HG03135 (cell line): ENCODE measurements at regions not wholly inside any gene's neighbourhood (a gene's known extent, or its start where the extent isn't known, plus 50 kb on each side); places are given as distances from the start of the nearest gene placed in this dataset.
"Not testable (repeated sequence)": the region's sequence is repeated elsewhere in the genome, so short reads cannot be mapped to it uniquely, and the experiment has no call there.

Source experiments
- ATAC-seq: cut with Tn5 transposase; IDR thresholded peaks from one replicate; pipeline ENCODE4 v1.9.1; 2021; ENCODE audit warnings: mild to moderate bottlenecking, moderate library complexity; ENCODE audit not compliant: unreplicated experiment

DNA sequence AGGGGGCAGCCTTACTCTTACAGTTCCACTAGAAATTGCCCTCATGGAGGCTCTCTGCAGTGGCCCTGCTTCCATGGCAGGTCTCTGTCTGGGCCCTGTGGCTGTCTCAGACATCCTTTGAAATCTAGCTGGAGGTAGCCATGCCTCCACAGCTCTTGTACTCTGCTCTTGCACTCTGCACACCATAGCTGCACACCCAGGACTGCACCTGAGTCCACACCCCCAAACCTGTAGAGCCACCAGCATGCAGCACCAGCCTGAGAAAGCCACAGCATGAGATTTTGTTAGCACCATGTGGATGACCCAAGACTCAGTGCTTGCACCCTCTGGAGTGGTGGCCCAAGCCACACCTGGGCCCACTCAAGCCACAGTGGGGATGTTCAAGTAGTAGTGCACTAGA is 376.2 kb upstream of the RND3 start:
- ATAC-seq, result no peak

DNA sequence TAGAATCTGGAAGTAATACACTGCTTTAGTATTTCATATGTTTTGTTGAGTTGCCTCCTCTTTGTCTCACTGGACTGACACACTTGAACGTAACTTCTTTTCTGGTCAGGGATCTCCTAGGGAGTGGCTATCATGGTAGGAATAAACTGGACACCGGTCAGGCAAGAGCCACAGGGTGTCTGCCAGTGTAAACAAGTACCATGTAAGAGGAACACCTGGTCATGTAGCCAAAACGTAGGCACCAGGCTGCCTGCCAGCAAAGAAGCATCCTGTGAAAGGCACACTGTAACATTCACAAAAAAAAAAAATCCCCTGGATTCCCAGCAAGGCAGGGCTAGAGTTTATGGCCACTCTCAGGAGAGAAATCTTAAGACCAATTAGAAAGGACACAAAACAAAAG is 372.8 kb upstream of the RND3 start:
- ATAC-seq, result no peak

DNA sequence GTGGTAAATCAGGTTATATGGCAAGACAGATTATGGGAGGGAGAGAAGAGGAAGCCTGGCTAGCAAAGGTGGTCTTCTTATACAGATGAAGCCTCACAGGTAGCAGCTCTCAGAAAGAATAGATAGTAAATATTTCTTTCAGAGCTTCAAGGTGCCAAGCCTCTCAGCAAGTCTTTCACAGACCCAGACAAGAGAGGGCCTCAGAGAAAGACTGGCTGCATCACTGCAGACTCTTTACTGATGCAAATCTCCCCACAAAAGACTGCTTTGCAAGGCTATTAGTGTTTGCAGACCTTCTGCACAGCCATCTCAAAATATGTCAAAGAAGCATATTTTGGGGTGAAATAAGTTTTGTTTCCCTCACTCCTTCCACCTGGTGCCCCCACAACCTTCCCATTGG is 372.4 kb upstream of the RND3 start:
- no peak for ATAC-seq

DNA sequence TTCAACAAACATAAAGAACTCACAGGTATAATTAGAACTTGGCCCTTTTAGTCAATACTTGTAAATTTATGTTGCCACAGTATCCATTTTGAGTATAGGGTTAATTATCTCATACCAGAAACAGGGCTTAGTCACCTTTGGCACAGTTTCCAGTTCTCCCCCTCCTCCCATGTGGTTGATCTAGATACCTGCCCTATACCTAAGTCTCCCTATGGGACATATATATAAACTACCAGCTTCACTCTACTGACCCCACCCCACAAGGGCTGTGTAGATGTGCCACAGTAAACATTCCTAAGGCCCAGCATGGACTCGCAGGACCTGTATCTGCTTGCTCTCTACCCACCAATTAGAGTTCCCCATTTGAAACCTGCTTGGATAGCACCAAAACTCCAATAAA is 371.7 kb upstream of the RND3 start:
- ATAC-seq, result no peak

DNA sequence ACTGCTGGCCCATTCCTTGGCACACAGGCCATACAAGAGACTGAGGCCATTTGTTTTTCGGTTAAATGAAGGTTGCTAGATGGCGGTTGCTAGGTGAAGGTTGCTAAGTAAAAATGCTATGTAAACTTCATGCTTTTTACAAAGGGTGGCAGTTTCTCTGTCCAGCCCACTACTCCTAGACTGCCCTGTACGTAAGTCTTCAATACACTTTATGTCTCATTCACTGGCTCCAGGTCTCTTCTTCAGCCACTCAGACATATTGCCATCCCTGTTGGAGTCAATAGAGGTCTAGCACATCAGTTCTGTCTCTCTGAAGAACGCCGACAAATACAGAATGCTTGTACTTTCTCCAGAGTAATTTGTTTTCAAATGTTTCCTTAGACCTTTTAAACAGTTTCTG is 370.9 kb upstream of the RND3 start:
- ATAC-seq, result no peak

DNA sequence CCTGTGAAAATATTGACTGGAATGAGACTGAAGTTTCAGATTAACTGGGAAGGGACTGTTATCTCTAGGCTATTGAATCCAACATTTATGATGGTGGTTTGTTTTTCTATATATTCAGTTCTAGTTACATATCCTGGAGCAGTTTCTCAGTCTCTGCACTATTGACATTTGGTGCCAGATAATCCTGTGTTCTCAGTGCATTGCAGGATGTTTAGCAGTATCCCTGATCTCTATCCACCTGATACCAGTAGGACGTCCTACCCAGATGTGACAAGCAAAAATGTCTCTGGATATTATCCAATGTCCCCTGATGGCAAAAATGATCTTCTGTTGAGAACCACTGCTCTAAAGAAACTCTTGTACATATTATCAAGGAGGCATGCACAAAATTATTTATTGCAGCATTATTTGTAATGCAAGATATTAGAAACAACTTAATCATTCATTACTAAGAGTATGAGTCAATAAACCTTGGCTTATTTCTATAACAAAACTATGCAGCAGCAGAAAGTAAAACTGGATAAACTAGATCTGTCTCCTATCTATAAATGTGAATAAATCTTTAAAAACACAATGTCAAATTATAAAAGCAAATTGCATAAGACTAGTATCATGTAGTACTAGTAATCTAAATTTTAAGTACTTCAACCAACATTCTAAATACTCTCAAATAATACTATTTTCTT is 369.3 kb upstream of the RND3 start:
- ATAC-seq, result no peak

DNA sequence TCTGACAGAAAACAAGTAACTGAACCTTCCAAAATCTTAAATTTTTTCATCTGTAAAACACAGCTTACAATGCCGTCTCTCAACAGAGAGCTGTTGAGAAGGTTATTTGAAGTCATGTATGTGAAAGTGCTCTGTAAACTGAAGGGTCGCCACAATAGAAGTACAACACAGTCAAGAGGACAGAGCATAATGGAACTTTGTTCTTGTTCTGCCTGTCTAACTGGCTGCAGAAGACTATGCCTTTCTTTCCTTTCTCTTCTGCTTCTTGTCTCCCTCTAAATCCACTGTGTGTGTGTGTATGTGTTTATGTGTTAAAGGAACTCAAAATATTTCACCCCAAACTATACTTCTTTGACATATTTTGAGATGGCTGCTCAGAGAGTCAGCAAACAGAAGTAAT is 365.8 kb upstream of the RND3 start:
- no peak for ATAC-seq

DNA sequence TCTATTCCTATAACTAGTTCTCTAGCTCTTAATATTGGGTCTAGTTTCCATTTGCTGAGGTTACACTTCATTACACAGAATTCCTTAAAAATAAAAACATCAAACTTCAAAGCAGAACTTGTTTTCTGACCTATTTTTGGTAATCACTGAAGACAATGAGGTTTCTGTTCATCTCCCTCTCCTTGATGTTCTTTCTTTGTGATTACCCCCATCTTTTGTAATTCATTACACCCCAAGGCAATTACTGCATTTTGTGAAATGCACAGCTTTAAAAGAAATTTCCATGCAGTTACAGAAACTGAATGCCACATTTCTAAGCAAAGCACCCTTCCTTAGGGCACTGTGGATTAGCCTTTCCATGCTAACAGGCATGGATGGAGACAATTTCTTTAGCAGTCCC is 363.2 kb upstream of the RND3 start:
- no peak for ATAC-seq

DNA sequence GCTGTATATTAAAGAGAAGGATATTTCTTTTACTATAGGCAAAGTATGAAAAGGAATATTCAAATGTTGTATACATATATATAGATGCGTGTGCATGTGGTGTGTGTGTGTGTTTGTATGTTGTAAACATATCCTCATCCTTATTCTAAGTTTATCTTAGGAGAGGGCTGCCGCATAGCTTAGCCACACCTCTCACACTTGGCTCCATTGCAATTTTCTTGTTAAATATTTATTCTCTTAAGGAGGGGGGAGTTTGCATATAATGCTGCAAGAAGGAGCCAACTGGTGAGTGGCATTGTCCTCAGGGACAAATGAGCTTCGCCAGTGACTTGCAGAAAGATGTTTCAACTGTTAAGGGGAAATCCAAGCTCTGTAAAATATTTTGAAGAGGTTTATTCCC is 360.1 kb upstream of the RND3 start:
- ATAC-seq, result no peak

DNA sequence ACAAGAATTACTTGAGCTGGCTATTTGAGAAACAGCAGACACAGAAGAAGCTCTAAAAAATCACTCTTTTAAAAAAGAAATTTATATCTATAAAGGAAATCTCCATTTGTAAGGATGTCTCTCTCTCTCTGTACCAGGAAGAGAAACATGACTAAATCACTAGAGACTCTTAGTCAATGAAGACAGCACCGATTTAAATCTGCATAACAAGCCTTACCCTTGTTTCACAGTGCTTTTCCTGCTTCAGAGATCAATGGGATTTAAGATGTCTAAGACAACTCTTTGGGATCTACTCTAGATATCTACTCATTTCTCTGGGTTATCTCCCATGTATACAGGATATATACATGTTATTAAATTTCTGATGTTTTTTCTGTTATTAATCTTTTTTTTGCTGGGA is 359.2 kb upstream of the RND3 start:
- ATAC-seq, result no peak

DNA sequence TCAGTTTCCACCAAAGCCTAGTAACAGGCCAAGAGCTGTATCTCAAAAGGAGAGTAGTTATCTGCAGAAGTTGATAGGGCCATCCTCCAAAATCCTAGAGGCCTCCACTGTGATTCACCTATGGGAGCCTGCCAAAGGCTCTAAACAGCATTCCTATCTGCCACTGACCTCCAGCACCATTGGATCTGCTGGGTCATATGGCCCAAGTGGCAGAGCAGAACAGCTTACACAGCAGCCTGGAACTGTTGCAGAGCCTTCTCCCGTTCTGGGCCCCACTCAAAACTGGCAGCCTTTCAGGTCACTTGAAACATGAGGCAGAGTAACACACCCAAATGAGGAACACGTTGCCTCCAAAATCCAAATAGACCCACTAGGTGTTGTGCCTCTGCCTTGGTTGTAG is 345.2 kb upstream of the RND3 start:
- no peak for ATAC-seq

DNA sequence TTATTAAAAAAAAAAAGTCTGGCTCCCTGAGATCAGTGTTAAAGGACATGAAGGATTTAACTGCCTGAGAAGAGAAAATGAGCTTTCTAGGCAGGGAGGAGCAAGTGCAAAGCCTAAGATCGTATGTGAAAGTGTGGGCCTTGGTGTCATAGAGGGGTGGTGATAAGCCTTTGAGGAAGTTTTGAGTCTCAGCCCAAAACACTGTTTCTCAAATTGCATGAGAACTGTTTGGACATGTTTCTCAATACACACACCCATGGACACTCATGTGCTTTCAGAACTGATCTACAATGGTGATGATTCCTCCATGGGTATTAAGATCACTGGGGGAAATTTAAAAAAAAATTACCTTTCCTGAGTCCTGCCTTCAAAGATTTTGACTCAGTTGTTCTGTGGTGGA is 336.7 kb upstream of the RND3 start:
- ATAC-seq, result no peak

DNA sequence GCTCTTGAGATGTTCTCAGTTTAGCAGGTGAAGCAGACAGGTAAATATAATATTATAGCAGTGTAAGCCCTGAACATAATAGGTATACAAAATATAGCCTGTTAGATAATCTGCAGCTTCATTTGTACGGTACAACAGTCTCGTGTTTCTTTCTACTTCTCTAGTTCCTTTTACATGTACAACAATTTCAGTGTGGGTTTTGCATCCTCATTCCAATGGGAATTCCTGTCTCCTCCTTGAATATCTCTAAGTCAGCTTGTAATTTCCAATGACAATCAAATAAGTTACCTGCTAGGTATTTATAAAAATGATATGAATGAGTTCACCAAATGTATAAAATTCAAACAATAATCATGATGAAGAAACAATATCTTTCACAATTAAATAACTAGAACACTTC is 330.0 kb upstream of the RND3 start:
- no peak for ATAC-seq

DNA sequence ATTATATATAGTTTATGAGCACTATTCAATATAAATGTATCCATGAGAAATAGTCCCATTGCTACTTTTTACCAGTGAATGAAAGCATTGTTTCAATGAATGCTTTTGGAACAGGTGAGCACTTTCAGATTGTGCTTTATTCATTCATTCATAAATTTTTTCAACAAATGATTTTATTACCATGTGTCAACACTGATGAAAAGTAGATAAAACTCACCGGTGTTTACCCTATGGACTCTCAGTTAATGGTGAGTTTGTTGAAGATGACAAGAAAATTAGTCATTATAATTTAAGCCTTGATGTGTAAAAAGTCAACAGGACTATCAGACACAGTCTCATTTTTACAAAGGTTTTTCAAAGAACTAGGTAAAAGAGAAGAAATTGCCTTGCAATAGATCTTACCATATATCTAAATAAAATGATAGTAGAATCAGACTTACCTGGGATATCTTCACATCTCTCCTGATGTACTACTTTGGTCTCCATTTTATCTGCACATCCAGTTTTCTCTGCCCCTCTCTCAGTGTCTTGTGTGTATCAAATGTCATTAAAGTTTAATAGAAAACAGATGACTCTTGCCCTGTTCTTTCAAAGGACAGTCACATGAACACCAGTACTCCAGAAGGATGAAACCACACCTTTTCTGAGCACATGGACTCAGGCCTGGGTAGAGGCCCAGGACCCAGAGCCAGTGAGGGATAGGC is 325.3 kb upstream of the RND3 start:
- ATAC-seq, result no peak

DNA sequence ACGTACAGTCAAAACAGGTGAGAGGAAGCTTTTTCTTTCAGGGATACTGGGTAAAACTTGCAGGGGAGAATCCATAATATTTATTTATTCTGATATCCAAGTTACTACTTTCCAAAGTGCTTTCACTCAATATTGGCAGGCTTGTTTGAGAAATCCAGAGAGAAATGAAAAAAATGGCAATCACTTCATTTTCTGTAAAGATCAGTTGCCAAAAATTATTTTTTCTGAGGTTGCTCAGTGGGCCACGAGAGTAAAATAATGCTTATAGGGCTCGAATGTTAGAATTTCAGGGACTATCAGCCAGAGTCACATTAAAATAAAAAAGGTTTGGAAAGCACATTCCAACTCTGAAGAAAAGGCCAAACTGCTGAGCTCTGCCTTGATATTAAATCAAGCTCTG is 324.6 kb upstream of the RND3 start:
- no peak for ATAC-seq

DNA sequence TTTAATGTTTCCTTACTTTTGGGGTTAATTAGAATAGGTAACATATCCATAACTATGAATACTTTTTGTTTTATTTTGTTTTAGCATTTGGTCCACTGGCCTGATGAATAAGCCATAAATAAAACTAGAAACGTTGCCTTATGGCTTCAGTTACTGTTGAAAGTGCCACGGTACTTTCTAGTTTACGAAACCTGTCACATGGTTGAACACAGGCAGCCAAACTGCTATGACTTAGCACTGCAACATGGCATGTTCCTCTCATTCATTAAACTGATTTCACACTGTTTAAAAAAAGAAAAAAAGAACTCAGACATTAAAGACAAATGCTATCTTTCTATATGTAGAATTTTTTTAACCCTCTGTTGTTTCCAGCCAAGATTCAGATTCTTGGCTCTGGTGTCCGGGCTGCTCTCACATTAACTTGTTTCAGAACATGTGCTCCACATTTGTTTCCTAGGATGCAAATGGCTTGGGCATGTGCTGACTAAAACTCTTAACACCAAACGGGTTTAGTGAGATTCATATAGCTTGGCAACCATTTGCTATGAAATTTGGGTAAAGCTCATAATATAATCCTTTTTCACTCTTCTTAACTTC is 323.9 kb upstream of the RND3 start:
- ATAC-seq, result no peak

DNA sequence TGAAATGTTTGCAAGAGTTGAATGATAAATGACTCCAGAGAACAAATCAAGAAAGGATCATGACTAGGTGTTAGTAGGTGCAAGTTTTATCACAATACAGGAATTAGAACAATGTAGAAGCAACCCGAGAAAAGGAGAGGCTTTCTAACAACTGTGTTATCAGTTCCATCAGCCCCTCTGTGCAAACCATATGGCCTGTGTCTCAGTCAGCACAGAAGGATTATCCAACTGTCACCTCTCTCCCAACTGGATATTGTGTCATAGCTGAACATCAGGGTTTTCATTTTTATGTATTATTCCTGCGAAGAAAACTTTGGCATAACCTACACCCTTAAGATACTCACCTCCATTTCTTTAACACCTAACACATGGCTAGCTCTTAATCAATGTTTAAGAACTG is 321.6 kb upstream of the RND3 start:
- ATAC-seq, result no peak

DNA sequence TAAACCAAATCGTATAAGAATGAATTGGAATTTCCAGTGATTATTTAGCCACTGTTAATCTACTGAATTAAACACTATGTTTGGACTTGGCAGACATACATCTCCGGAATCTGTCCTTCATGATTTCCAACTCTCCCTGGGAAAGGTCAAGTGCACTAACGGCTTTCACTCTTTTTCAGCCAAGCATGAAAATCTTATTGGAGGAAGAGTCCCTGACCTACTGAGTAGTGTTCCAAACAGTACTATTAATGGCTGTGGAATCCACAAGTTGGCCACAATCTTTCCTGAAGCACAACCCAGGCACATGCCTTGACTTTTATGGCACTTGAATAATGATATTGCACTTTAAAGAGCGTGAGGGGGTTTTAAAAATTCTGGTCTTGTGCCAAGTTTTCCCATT is 318.9 kb upstream of the RND3 start:
- ATAC-seq, result no peak

DNA sequence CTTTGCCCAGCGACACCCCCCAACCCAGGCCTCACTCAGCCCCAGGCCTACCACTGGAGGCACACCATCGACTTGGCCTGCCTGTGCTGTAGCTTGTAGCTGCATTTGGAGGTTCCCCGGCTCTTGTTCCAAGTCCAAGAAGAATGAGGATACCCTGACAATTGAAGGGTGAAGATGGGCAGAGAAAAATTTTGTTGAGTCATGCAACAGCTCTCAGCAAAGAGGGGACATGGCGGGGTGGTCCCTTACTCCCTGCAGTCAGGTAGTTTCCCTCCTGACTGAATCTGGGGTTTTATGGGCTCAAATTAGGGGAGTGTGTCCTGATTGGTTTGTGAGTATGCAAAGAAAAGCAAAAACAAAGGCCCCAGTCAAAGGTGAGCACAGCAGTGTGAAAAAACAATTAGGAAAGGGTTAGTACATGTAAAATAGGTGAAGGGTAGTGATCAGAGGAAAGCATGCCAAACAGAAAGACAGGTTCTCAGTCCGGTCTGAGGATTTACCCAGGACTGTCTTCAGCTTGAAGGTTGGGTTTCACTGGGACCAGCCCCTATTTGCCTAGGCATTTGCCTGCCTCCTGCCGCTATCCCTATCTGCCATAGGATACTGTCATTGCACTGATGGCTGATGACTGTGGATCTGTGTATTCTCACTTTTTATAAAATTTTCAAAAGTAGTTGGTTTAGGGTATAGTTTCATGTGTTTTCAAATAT is 316.4 kb upstream of the RND3 start:
- no peak for ATAC-seq

DNA sequence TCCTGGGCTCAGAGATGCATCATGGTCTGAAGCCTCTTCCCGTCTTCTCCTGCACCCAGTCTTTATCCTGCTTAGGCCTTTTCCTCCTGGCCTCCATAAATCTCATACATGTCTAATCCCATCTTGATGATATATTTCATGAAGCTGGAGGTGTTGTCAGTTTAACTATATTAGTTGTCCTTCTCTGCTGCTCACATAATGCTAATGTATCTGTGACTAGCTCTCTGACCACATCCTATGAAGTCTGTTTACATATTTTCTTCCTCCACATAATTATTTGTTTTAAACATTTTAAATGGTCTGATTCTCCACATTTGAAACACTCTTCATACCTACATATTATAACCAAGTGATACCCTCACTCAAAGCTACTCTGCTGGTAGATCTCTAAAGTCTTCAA is 315.2 kb upstream of the RND3 start:
- ATAC-seq, result no peak

DNA sequence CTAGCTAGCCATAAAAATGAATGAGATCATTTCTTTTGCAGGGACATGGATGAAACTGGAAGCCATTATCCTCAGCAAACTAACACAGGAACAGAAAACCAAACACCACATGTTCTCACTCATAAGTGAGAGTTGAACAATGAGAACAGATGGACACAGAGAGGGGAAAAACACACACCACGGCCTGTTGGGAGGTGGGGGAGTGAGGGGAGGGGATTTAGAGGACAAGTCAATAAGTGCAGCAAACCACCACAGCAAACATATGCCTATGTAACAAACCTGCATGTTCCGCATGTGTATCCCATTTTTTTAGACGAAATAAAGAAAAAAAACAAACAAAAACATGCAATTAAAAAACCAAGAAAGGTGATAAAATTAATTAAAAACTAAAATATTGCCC is 308.8 kb upstream of the RND3 start:
- ATAC-seq, result not testable (repeated sequence)

DNA sequence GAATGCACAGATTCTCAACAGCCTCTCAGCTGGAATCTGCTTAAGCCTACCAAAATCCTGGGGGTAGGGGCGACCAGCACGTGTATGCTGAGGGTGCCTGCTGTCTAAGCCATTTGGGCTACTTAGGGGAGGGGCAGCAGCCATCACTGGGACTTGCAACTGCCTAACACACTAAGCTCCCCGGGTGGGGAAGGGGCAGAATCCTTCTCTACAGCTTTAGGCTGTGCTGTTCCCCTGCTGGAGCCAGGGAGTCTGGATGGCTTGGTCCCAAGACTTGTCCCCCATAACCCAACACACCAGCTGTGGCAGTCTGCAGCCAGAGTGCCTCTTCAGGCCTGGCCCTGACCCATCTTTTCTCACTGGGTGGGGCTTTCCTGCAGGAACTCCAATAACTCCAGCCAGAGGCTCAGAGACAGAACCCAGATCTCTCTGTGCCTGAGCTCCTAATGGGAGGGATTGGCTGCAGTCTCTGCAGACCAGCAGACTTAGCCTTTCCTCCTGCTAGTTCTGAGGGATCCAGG is 305.4 kb upstream of the RND3 start:
- ATAC-seq, result no peak
